Muscle layer of duodenum (tissue), 2 donors: ENCODE measurements at regions not wholly inside any gene's neighbourhood (a gene's known extent, or its start where the extent isn't known, plus 50 kb on each side); places are given as distances from the start of the nearest gene placed in this dataset.

ENCODE experiments used
- H3K27ac ChIP-seq: one replicate; pipeline ENCODE4 v1.7.0; 2013; ENCODE audit warnings: mild to moderate bottlenecking, low read length
- H3K27me3 ChIP-seq: one replicate; pipeline ENCODE4 v1.7.0; 2013; ENCODE audit warnings: low read depth, mild to moderate bottlenecking, control low read depth, low read length
- H3K36me3 ChIP-seq, 2 donors: one replicate each; pipeline ENCODE4 v1.7.0; 2013; ENCODE audit warnings: low read length in 2 of 2, control low read depth in 1 of 2, mild to moderate bottlenecking in 1 of 2; ENCODE audit not compliant: insufficient read depth in 2 of 2, control insufficient read depth in 1 of 2
- H3K4me1 ChIP-seq, 2 donors: one replicate each; pipeline ENCODE4 v1.7.0; 2013; ENCODE audit warnings: low read length in 2 of 2, mild to moderate bottlenecking in 2 of 2, control low read depth in 1 of 2, moderate library complexity in 1 of 2; ENCODE audit not compliant: insufficient read depth in 2 of 2, control insufficient read depth in 1 of 2
- H3K4me3 ChIP-seq, 2 donors: one replicate each; pipeline ENCODE4 v1.7.0; 2013; ENCODE audit warnings: low read length in 2 of 2, low read depth in 1 of 2, mild to moderate bottlenecking in 1 of 2
- H3K9me3 ChIP-seq, 2 donors: one replicate each; pipeline ENCODE4 v1.7.0; 2013; ENCODE audit warnings: low read length in 2 of 2, control low read depth in 1 of 2, mild to moderate bottlenecking in 1 of 2; ENCODE audit not compliant: control insufficient read depth in 1 of 2
- donor health status: healthy.

- no peaks in the 10 kb centered on the region for H3K4me1 ChIP-seq
- no peaks in the 10 kb centered on the region for H3K27me3 ChIP-seq
- H3K36me3 ChIP-seq: no peaks in the 10 kb centered on the region
Observed at GRCh38 chr10:64093304-64093703, 572.1 kb downstream of the REEP3 start.

GRCh38 chr10:64093946-64094535, 572.8 kb downstream of the REEP3 start:
- Histone ChIP-seq H3K4me1 (no peaks in the 10 kb centered on the region), H3K36me3 (no peaks in the 10 kb centered on the region), H3K4me3 (no peak overlapping the region), H3K27me3 (no peaks in the 10 kb centered on the region), H3K9me3 (no peaks in the 10 kb centered on the region), H3K27ac (no peak overlapping the region)

More at GRCh38 chr10:64093304-64093703, 572.1 kb downstream of the REEP3 start:
- Histone ChIP-seq H3K4me3 (no peak overlapping the region), H3K27ac (no peak overlapping the region), H3K9me3 (no peaks in the 10 kb centered on the region)

GRCh38 chr10:64096941-64097340, 575.7 kb downstream of the REEP3 start:
- no peaks in the 10 kb centered on the region for H3K9me3 ChIP-seq
- H3K27me3 ChIP-seq: no peaks in the 10 kb centered on the region
- no peaks in the 10 kb centered on the region for H3K4me1 ChIP-seq
- H3K4me3 ChIP-seq: no peak overlapping the region
- no peak overlapping the region for H3K27ac ChIP-seq
- H3K36me3 ChIP-seq: no peaks in the 10 kb centered on the region

- Histone ChIP-seq H3K4me3 (no peak overlapping the region), H3K9me3 (no peaks in the 10 kb centered on the region), H3K27ac (no peak overlapping the region), H3K36me3 (no peaks in the 10 kb centered on the region), H3K4me1 (no peaks in the 10 kb centered on the region), H3K27me3 (no peaks in the 10 kb centered on the region)
Observed at GRCh38 chr10:64097391-64098122, 576.4 kb downstream of the REEP3 start.

- H3K9me3 ChIP-seq: no peaks in the 10 kb centered on the region
- no peak overlapping the region for H3K27ac ChIP-seq
- H3K4me3 ChIP-seq: no peak overlapping the region
- no peaks in the 10 kb centered on the region for H3K36me3 ChIP-seq
- H3K4me1 ChIP-seq: no peaks in the 10 kb centered on the region
- H3K27me3 ChIP-seq: no peaks in the 10 kb centered on the region
Observed at GRCh38 chr10:64098994-64099393, 577.8 kb downstream of the REEP3 start.

- no peaks in the 10 kb centered on the region for H3K9me3 ChIP-seq
Observed at GRCh38 chr10:64101606-64102263, 580.5 kb downstream of the REEP3 start.

GRCh38 chr10:64102264-64102633, 581.0 kb downstream of the REEP3 start:
- Histone ChIP-seq H3K9me3 (no peaks in the 10 kb centered on the region), H3K4me3 (no peak overlapping the region), H3K27me3 (no peaks in the 10 kb centered on the region), H3K4me1 (no peaks in the 10 kb centered on the region), H3K27ac (no peak overlapping the region), H3K36me3 (no peaks in the 10 kb centered on the region)

More at GRCh38 chr10:64101606-64102263, 580.5 kb downstream of the REEP3 start:
- Histone ChIP-seq H3K4me1 (no peaks in the 10 kb centered on the region), H3K27me3 (no peaks in the 10 kb centered on the region), H3K4me3 (no peak overlapping the region), H3K36me3 (no peaks in the 10 kb centered on the region), H3K27ac (no peak overlapping the region)

- Histone ChIP-seq H3K27ac (no peak overlapping the region), H3K27me3 (no peaks in the 10 kb centered on the region), H3K4me3 (no peak overlapping the region), H3K36me3 (no peaks in the 10 kb centered on the region), H3K9me3 (no peaks in the 10 kb centered on the region), H3K4me1 (no peaks in the 10 kb centered on the region)
Observed at GRCh38 chr10:64102916-64103315, 581.7 kb downstream of the REEP3 start.

- Histone ChIP-seq H3K27me3 (no peaks in the 10 kb centered on the region), H3K36me3 (no peaks in the 10 kb centered on the region), H3K4me1 (no peaks in the 10 kb centered on the region), H3K9me3 (no peaks in the 10 kb centered on the region), H3K4me3 (no peak overlapping the region), H3K27ac (no peak overlapping the region)
Observed at GRCh38 chr10:64103750-64104470, 582.7 kb downstream of the REEP3 start.

GRCh38 chr10:64109926-64110495, 588.8 kb downstream of the REEP3 start:
- H3K36me3 ChIP-seq: no peaks in the 10 kb centered on the region
- H3K27me3 ChIP-seq: no peaks in the 10 kb centered on the region
- no peaks in the 10 kb centered on the region for H3K4me1 ChIP-seq
- H3K27ac ChIP-seq: no peak overlapping the region
- no peaks in the 10 kb centered on the region for H3K9me3 ChIP-seq
- no peak overlapping the region for H3K4me3 ChIP-seq
